ENCODE measurements at regions not wholly inside any gene's neighbourhood (a gene's known extent, or its start where the extent isn't known, plus 50 kb on each side); places are given as distances from the start of the nearest gene placed in this dataset.

GRCh38 chr1:191643060-191643459, 515.2 kb upstream of the RGS18 start:
- TF ChIP-seq CTCF (IDR thresholded peaks at IDR 0.05; ENCODE audit: low read depth, low read length) (no peak), EZH2phosphoT487 (IDR thresholded peaks at IDR 0.05; ENCODE audit: low read depth) (no peak)
